Endothelial cell of umbilical vein (primary cell): ENCODE measurements at regions not wholly inside any gene's neighbourhood (a gene's known extent, or its start where the extent isn't known, plus 50 kb on each side); places are given as distances from the start of the nearest gene placed in this dataset.

Experiments
- BruUV-seq: library from RNA; stranded (reverse); fragments of 400-500 nt; replicated peaks from 2 replicates; lab custom pipeline; 2021; lab: Mats Ljungman, UMichigan
- CTCF ChIA-PET: fragments of 300-600, 350-600 bp; sonication (Branson Sonifier 250); formaldehyde crosslinking; loops from one replicate; lab custom pipeline; 2021; ENCODE audit warnings: antibody characterized with exemption, inconsistent platforms; lab: Charles Lee
- POLR2A ChIA-PET: fragments of 300-600, 350-600 bp; sonication (Branson Sonifier 250); formaldehyde crosslinking; loops from one replicate; lab custom pipeline; 2021; ENCODE audit warnings: antibody characterized with exemption, inconsistent platforms; lab: Charles Lee
- DNase-seq: peaks from one replicate; pipeline ENCODE4 v3.0.0-alpha.2; 2011; ENCODE audit warnings: low read depth, low spot score
- FAIRE-seq: peaks from 2 replicates; lab custom pipeline; 2011; peaks lifted over from hg19 to GRCh38; lab: Jason Lieb, UNC
- H2AFZ ChIP-seq: 2 replicates; pipeline ENCODE4 v1.6.0; 2012; ENCODE audit warnings: low read depth, low read length, control low read depth, inconsistent platforms
- H3K27ac ChIP-seq: 2 replicates; pipeline ENCODE4 v1.5.1; 2011; ENCODE audit warnings: low read depth, mild to moderate bottlenecking, control low read depth, low read length, moderate library complexity; ENCODE audit not compliant: insufficient read depth
- H3K27me3 ChIP-seq, 2 experiments: 2 replicates each; pipeline versions ENCODE4 v1.6.0 to v1.6.1; 2011; ENCODE audit warnings: low read length in 2 of 2, mixed read lengths in 1 of 2; ENCODE audit not compliant: control insufficient read depth in 2 of 2, insufficient read depth in 2 of 2
- H3K36me3 ChIP-seq, 2 experiments: 2 replicates in 1 of 2; 3 replicates in 1 of 2; pipeline ENCODE4 v1.5.1; 2011; ENCODE audit warnings: low read length in 2 of 2, mild to moderate bottlenecking in 1 of 2, moderate library complexity in 1 of 2; ENCODE audit not compliant: control insufficient read depth in 2 of 2, insufficient read depth in 2 of 2; ENCODE audit errors: extremely low read depth in 1 of 2
- H3K4me1 ChIP-seq: 3 replicates; pipeline ENCODE4 v1.5.1; 2011; ENCODE audit warnings: mild to moderate bottlenecking, low read length; ENCODE audit not compliant: control insufficient read depth, insufficient read depth; ENCODE audit errors: extremely low read depth
- H3K4me2 ChIP-seq: 2 replicates; pipeline ENCODE4 v1.6.1; 2011; ENCODE audit warnings: low read length, control low read depth, mixed read lengths; ENCODE audit not compliant: insufficient read depth
- H3K4me3 ChIP-seq, 3 experiments: fragments of 200-600 bp in 1 of 3; sonication (generic), shearing (Covaris generic) in 1 of 3; replicated peaks in 1 of 3; 2 replicates each; pipeline ENCODE4 v1.5.1; 2011 to 2016; ENCODE audit warnings: control low read depth in 3 of 3, low read length in 3 of 3, mild to moderate bottlenecking in 2 of 3, inconsistent platforms in 1 of 3, low read depth in 1 of 3, moderate library complexity in 1 of 3; ENCODE audit not compliant: insufficient read depth in 1 of 3
- H3K79me2 ChIP-seq: 2 replicates; pipeline ENCODE4 v1.6.0; 2012; ENCODE audit warnings: low read length, inconsistent platforms; ENCODE audit not compliant: control insufficient read depth, insufficient read depth
- H3K9ac ChIP-seq: replicated peaks from 2 replicates; pipeline ENCODE3; 2011; ENCODE audit warnings: low read length, control low read depth; ENCODE audit not compliant: insufficient read depth; ENCODE audit errors: extremely low read depth
- H3K9me1 ChIP-seq: replicated peaks from 3 replicates; pipeline ENCODE4 v1.6.0; 2011; ENCODE audit warnings: mild to moderate bottlenecking, low read length; ENCODE audit not compliant: control insufficient read depth, insufficient read depth; ENCODE audit errors: extremely low read depth
- H3K9me3 ChIP-seq: replicated peaks from 2 replicates; pipeline ENCODE4 v1.5.1; 2012; ENCODE audit warnings: low read length, inconsistent platforms; ENCODE audit not compliant: control insufficient read depth, insufficient read depth
- H4K20me1 ChIP-seq: replicated peaks from 2 replicates; pipeline ENCODE3; 2011; ENCODE audit warnings: mild to moderate bottlenecking, low read length; ENCODE audit not compliant: control insufficient read depth, insufficient read depth; ENCODE audit errors: extremely low read depth
- CTCF ChIP-seq, 2 donors: IDR thresholded peaks; 1 replicate in 1 of 2; 2 replicates in 1 of 2; pipeline ENCODE4 v1.5.1; 2011; ENCODE audit warnings: low read length in 2 of 2, mild to moderate bottlenecking in 2 of 2, moderate library complexity in 2 of 2, control low read depth in 1 of 2, inconsistent platforms in 1 of 2, low read depth in 1 of 2; ENCODE audit not compliant: insufficient read depth in 1 of 2; ENCODE audit errors: extremely low read depth in 1 of 2
- EZH2 ChIP-seq: IDR thresholded peaks from 2 replicates; pipeline ENCODE4 v1.6.1; 2012; ENCODE audit warnings: borderline replicate concordance, low read depth, mild to moderate bottlenecking, moderate library complexity, low read length, inconsistent platforms; ENCODE audit not compliant: severe bottlenecking
- FOS ChIP-seq: IDR thresholded peaks from 2 replicates; pipeline ENCODE4 v1.6.1; 2011; ENCODE audit warnings: mild to moderate bottlenecking, low read length, moderate library complexity, borderline replicate concordance; ENCODE audit not compliant: insufficient read depth
- GATA2 ChIP-seq: IDR thresholded peaks from 2 replicates; pipeline ENCODE4 v1.7.0; 2011; ENCODE audit warnings: low read depth, mild to moderate bottlenecking, moderate library complexity, mixed read lengths, low read length; ENCODE audit not compliant: insufficient read length, insufficient read depth
- JUN ChIP-seq: IDR thresholded peaks from 2 replicates; pipeline ENCODE4 v1.6.1; 2011; ENCODE audit warnings: borderline replicate concordance, low read depth; ENCODE audit not compliant: insufficient read length, insufficient read depth
- MAX ChIP-seq: IDR thresholded peaks from 2 replicates; pipeline ENCODE4 v1.6.1; 2011; ENCODE audit not compliant: insufficient read depth, insufficient read length
- MYC ChIP-seq: IDR thresholded peaks from one replicate; pipeline ENCODE4 v1.6.1; 2011; ENCODE audit warnings: mild to moderate bottlenecking, low read depth, low read length
- POLR2A ChIP-seq: IDR thresholded peaks from 2 replicates; pipeline ENCODE4 v1.6.1; 2012; ENCODE audit warnings: low read depth, mild to moderate bottlenecking, control low read depth, low read length
- POLR2AphosphoS5 ChIP-seq: IDR thresholded peaks from 2 replicates; pipeline ENCODE4 v1.6.1; 2012; ENCODE audit warnings: low read depth, mild to moderate bottlenecking, control low read depth, low read length, moderate library complexity; ENCODE audit not compliant: insufficient read depth
- dilution Hi-C: fragments of 300-500 bp; cut with MboI; formaldehyde crosslinking; loops from one replicate; pipeline ENCODE4 v1.15.0; 2019; ENCODE audit warnings: low sequenced_read_pairs; ENCODE audit not compliant: extremely low pct_ligation_motif_present
- intact Hi-C: fragments of 100-400 bp; cut with micrococcal nuclease; formaldehyde crosslinking; loops from one replicate; pipeline ENCODE4 v1.10.0; 2022

- FAIRE-seq: no peak
- Histone ChIP-seq H3K27me3 (no peaks in the 10 kb centered on the region), H3K36me3 (no peaks in the 10 kb centered on the region), H3K9me3 (no peaks in the 10 kb centered on the region), H3K9me1 (no peaks in the 10 kb centered on the region), H3K27ac (no peak overlapping the region), H3K4me1 (no peaks in the 10 kb centered on the region), H3K79me2 (no peaks in the 10 kb centered on the region), H4K20me1 (no peaks in the 10 kb centered on the region), H2AFZ (no peak overlapping the region), H3K4me2 (no peak overlapping the region), H3K4me3 (no peak overlapping the region), H3K9ac (no peak overlapping the region)
- no TSS peak for BruUV-seq
- ChIA-PET POLR2A (no interaction called here), CTCF (no interaction called here)
- intact Hi-C loops: no loop called here
- dilution Hi-C loops: no loop called here
- no peak for TF ChIP-seq GATA2
- TF ChIP-seq POLR2AphosphoS5: no peak
- TF ChIP-seq EZH2: no peak
- no peak for TF ChIP-seq MYC
- no peak for TF ChIP-seq CTCF (IDR thresholded peaks at IDR 0.05; ENCODE audit: extremely low read depth in 1 of 2, insufficient read depth in 1 of 2, low read depth in 1 of 2, low read length in 2 of 2)
- no peak for TF ChIP-seq MAX
- no peak for TF ChIP-seq POLR2A
- TF ChIP-seq JUN: no peak
- no peak for TF ChIP-seq FOS
- no peak for DNase-seq
These were observed 57.8 kb upstream of the BACE2 start for GRCh38 chr21:41110161-41110560.
